GM12874 (cell line): ENCODE measurements at regions not wholly inside any gene's neighbourhood (a gene's known extent, or its start where the extent isn't known, plus 50 kb on each side); places are given as distances from the start of the nearest gene placed in this dataset.

Experiments
- TF ChIP-seq, protein P1 (sequence below): IDR thresholded peaks from 2 replicates; pipeline ENCODE4 v1.5.1; 2011; ENCODE audit warnings: low read depth, mild to moderate bottlenecking, control low read depth, low read length, moderate library complexity; ENCODE audit not compliant: insufficient read depth

DNA sequence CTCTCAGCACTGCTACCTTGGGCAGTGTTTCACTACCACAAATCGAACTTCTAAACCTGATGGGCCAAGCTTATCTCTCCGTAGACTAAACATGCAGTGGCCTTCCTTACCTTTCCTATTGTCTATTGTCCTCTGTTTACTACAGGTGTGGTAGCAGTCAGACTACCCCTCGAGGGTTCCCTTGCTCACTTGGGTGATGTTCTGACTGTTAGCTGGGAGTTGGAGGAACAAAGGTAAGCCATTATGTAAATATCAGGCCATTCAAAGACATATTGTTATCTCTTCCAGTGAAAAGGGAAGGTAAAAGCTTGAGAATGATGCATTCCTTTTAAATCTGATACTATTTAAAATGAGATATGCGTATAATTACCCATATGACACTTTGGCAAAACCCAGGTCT, 828.3 kb upstream of the EEF2KMT start:
- TF ChIP-seq, protein P1, sequence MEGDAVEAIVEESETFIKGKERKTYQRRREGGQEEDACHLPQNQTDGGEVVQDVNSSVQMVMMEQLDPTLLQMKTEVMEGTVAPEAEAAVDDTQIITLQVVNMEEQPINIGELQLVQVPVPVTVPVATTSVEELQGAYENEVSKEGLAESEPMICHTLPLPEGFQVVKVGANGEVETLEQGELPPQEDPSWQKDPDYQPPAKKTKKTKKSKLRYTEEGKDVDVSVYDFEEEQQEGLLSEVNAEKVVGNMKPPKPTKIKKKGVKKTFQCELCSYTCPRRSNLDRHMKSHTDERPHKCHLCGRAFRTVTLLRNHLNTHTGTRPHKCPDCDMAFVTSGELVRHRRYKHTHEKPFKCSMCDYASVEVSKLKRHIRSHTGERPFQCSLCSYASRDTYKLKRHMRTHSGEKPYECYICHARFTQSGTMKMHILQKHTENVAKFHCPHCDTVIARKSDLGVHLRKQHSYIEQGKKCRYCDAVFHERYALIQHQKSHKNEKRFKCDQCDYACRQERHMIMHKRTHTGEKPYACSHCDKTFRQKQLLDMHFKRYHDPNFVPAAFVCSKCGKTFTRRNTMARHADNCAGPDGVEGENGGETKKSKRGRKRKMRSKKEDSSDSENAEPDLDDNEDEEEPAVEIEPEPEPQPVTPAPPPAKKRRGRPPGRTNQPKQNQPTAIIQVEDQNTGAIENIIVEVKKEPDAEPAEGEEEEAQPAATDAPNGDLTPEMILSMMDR, result no peak

DNA sequence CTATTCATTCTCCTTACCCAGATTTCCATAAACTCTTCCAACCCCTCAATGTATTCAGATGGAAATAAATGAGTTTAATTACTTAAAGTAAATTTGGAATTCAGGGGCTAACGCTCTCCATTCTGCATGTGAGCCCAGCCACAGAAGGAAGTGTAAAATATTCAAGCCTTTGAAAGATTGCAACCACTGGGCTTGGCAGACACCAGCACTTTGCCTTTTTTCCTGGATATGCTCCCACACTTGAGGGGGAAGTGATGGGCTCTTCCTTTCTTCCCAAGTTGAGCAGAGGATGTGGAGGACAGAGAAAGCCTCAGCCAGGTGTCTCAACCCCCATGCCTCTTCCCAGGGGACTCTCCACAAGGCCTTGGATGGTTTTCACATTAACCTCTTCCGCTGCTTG, 825.1 kb upstream of the EEF2KMT start:
- TF ChIP-seq, protein P1, result no peak

DNA sequence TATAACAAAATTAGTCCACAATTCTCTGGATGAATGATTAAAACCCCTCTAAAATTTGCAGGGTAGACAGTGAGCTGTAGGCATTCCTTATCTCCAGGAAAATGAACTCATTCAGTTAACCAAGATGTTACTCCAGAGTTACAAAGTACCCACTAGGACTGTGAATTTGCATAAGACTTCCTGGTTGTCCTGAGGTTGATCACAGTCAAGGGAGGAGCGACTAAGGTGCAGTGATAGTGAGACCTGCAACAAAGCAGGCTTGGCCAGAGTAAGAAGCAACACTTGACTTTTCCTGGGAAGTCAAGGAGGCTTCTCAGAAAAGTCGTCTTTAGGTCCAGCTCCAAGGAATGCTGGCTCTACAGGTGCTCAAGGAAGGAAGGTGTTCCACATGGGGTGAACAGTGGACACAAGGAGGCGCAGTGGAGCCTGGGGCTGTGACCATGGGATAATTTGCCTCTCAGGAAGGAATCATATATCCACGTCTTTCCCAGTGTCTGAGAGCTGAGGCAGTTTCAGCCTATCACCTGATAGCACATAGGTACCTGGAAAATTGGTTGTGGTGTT, 821.1 kb upstream of the EEF2KMT start:
- TF ChIP-seq, protein P1, result no peak

- TF ChIP-seq, protein P1, result no peak
These were observed 820.0 kb upstream of the EEF2KMT start for GRCh38 chr16:5917436-5918195.

DNA sequence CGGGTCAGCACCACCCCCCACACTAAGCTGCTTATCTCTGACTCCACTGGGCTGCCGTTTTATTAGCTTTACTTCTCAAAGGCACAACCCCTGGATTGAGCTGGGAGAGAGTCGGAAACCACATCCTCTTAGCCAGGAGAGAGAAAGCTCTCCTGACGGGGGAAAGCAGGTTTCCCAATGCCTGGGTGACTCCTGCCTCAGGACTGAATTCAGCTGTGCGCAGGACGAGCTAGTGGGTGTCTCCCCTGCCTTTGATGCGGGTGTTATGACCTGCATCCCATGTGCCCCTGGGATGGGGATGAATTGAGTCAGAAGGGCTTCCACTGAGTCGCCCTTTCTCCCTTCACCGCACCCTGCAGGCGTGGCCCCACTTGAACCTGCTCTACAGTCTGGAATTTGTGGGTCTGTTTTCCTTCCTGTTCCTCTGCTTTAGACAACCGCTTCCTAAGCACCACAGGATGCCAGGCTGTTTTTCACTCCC, 819.2 kb upstream of the EEF2KMT start:
- TF ChIP-seq, protein P1, result no peak

GRCh38 chr16:5911241-5911640, 813.6 kb upstream of the EEF2KMT start:
- TF ChIP-seq, protein P1, result no peak

DNA sequence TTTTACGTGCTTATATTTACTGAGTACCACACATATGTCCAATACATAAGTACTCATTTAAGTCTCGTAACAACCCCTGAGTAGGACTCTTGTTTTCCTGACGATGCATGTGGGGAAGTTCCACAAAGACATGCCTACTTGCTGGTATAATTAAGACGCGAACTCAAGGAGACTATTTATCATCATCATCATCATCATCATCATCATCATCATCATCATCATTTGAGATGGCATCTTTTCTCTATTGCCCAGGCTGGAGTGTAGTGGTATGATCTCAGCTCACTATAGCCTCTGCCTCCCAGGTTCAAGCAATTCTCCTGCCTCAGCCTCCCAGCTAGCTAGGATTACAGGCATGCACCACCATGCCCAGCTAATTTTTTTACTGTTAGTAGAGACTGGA, 809.9 kb upstream of the EEF2KMT start:
- TF ChIP-seq, protein P1, result no peak
